Medulla oblongata (tissue), 1 donor: ENCODE measurements at regions not wholly inside any gene's neighbourhood (a gene's known extent, or its start where the extent isn't known, plus 50 kb on each side); places are given as distances from the start of the nearest gene placed in this dataset.

ENCODE experiments used
- DNase-seq: peaks from one replicate; pipeline ENCODE4 v3.0.0-alpha.2; 2015; ENCODE audit errors: extremely low spot score

GRCh38 chr5:2131826-2132496, 249.2 kb upstream of the IRX4 start:
- no peak for DNase-seq

GRCh38 chr5:2131196-2131595, 248.5 kb upstream of the IRX4 start:
- no peak for DNase-seq

- no peak for DNase-seq
Observed at GRCh38 chr5:2130361-2130760, 247.6 kb upstream of the IRX4 start.

GRCh38 chr5:2129568-2130272, 247.0 kb upstream of the IRX4 start:
- DNase-seq: no peak

- DNase-seq: no peak
Observed at GRCh38 chr5:2128686-2129355, 246.1 kb upstream of the IRX4 start.

- DNase-seq: no peak
Observed at GRCh38 chr5:2126512-2126911, 243.8 kb upstream of the IRX4 start.

GRCh38 chr5:2125901-2126265, 243.2 kb upstream of the IRX4 start:
- no peak for DNase-seq

GRCh38 chr5:2125171-2125900, 242.6 kb upstream of the IRX4 start:
- no peak for DNase-seq

- DNase-seq: no peak
Observed at GRCh38 chr5:2124434-2125170, 241.9 kb upstream of the IRX4 start.

- DNase-seq: no peak
Observed at GRCh38 chr5:2123874-2124273, 241.1 kb upstream of the IRX4 start.

GRCh38 chr5:2120361-2120760, 237.6 kb upstream of the IRX4 start:
- DNase-seq: no peak

- DNase-seq: no peak
Observed at GRCh38 chr5:2119573-2119972, 236.8 kb upstream of the IRX4 start.

- no peak for DNase-seq
Observed at GRCh38 chr5:2113348-2114131, 230.8 kb upstream of the IRX4 start.

- DNase-seq: no peak
Observed at GRCh38 chr5:2112173-2113025, 229.7 kb upstream of the IRX4 start.

- DNase-seq: no peak
Observed at GRCh38 chr5:2111569-2112105, 228.9 kb upstream of the IRX4 start.

- DNase-seq: no peak
Observed at GRCh38 chr5:2110934-2111462, 228.3 kb upstream of the IRX4 start.

GRCh38 chr5:2110137-2110933, 227.6 kb upstream of the IRX4 start:
- DNase-seq: no peak

GRCh38 chr5:2109566-2109965, 226.8 kb upstream of the IRX4 start:
- DNase-seq: no peak

- DNase-seq: no peak
Observed at GRCh38 chr5:2106721-2107120, 224.0 kb upstream of the IRX4 start.
